NCI-H2029 (cell line): ENCODE measurements at regions not wholly inside any gene's neighbourhood (a gene's known extent, or its start where the extent isn't known, plus 50 kb on each side); places are given as distances from the start of the nearest gene placed in this dataset.

Source experiments
- DNase-seq: peaks from one replicate; lab custom pipeline; 2025; lab: John Stamatoyannopoulos, UW

GRCh38 chr5:51908215-51908614, 525.0 kb downstream of the ISL1 start:
- DNase-seq = no peak

- DNase-seq = no peak
Observed at GRCh38 chr5:51944500-51945125, 561.4 kb downstream of the ISL1 start.

GRCh38 chr5:51958473-51958872, 575.2 kb downstream of the ISL1 start:
- DNase-seq = no peak

- DNase-seq = peak; percentile 2
Observed at GRCh38 chr5:51960617-51961121, 577.4 kb downstream of the ISL1 start.

GRCh38 chr5:51961154-51961562, 577.9 kb downstream of the ISL1 start:
- no peak for DNase-seq

GRCh38 chr5:51968756-51969155, 585.5 kb downstream of the ISL1 start:
- no peak for DNase-seq

- DNase-seq = no peak
Observed at GRCh38 chr5:51974834-51975233, 591.6 kb downstream of the ISL1 start.

- no peak for DNase-seq
Observed at GRCh38 chr5:51977014-51977413, 593.8 kb downstream of the ISL1 start.

GRCh38 chr5:51983161-51983560, 599.9 kb downstream of the ISL1 start:
- peak; percentile 10 for DNase-seq

GRCh38 chr5:51986733-51987132, 603.5 kb downstream of the ISL1 start:
- DNase-seq = no peak

GRCh38 chr5:51987239-51987638, 604.0 kb downstream of the ISL1 start:
- no peak for DNase-seq

GRCh38 chr5:51987669-51988209, 604.5 kb downstream of the ISL1 start:
- DNase-seq = no peak

- no peak for DNase-seq
Observed at GRCh38 chr5:51988634-51989033, 605.4 kb downstream of the ISL1 start.

GRCh38 chr5:51990241-51990640, 607.0 kb downstream of the ISL1 start:
- no peak for DNase-seq

GRCh38 chr5:51990661-51991180, 607.5 kb downstream of the ISL1 start:
- DNase-seq = no peak

- no peak for DNase-seq
Observed at GRCh38 chr5:51991940-51992339, 608.7 kb downstream of the ISL1 start.

- DNase-seq = no peak
Observed at GRCh38 chr5:51995773-51996306, 612.6 kb downstream of the ISL1 start.

GRCh38 chr5:51996356-51996861, 613.2 kb downstream of the ISL1 start:
- DNase-seq = no peak

GRCh38 chr5:51997500-51997899, 614.3 kb downstream of the ISL1 start:
- DNase-seq = no peak

GRCh38 chr5:51997949-51998348, 614.7 kb downstream of the ISL1 start:
- DNase-seq = no peak

GRCh38 chr5:52007230-52007858, 624.1 kb downstream of the ISL1 start:
- peak; percentile 37 for DNase-seq

- no peak for DNase-seq
Observed at GRCh38 chr5:52010454-52010853, 627.2 kb downstream of the ISL1 start.

- peak; percentile 48 for DNase-seq
Observed at GRCh38 chr5:52013523-52013922, 630.3 kb downstream of the ISL1 start.
